Neural progenitor cell (in vitro differentiated cells): ENCODE measurements at regions not wholly inside any gene's neighbourhood (a gene's known extent, or its start where the extent isn't known, plus 50 kb on each side); places are given as distances from the start of the nearest gene placed in this dataset.

Experiments used
- CTCF ChIP-seq: fragments of 200-600 bp; sonication (generic); IDR thresholded peaks from 2 replicates; pipeline ENCODE4 v1.5.1; 2017; ENCODE audit warnings: antibody characterized with exemption, mild to moderate bottlenecking
- EZH2 ChIP-seq: fragments of 200-600 bp; sonication (generic); IDR thresholded peaks from 2 replicates; pipeline ENCODE4 v1.6.1; 2017; ENCODE audit warnings: antibody characterized with exemption, mild to moderate bottlenecking, moderate library complexity
- EZH2phosphoT487 ChIP-seq: fragments of 200-600 bp; sonication (generic); IDR thresholded peaks from 2 replicates; pipeline ENCODE4 v1.6.1; 2017; ENCODE audit warnings: antibody characterized with exemption

- TF ChIP-seq CTCF (no peak), EZH2phosphoT487 (no peak), EZH2 (no peak)
Observed at GRCh38 chr6:78746457-78746856, 120.9 kb upstream of the IRAK1BP1 start.
